ENCODE measurements at regions not wholly inside any gene's neighbourhood (a gene's known extent, or its start where the extent isn't known, plus 50 kb on each side); places are given as distances from the start of the nearest gene placed in this dataset.

DNA sequence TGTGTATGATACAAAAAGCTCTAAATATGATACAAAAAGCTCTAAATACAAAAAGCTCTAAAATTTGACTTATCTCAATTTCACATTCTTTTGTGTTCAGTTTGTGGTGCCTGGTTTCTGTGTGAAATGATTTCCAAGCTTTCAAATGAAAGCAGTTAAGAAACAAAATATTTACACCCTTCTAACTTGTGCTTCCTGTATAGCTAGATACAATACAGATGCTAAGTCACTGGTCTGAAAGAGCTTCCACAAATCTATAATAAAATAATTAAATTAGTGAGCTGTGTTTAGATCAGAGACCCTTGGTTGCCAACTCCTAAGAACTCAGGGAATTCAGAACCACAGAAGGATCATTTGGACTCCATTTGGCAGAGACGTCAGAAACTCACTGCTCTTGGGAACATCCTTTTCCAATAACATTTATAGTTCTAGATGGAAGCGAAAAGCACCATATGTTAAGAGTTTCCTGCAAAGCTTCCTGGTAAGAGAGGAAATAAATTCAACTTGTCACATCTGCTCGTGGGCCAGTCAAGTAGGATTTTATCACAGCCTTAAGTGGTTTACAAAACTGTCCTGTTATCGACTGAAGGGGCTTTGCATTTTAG, 1079.1 kb downstream of the ADGRL2 start:
- TF ChIP-seq, protein P1, sequence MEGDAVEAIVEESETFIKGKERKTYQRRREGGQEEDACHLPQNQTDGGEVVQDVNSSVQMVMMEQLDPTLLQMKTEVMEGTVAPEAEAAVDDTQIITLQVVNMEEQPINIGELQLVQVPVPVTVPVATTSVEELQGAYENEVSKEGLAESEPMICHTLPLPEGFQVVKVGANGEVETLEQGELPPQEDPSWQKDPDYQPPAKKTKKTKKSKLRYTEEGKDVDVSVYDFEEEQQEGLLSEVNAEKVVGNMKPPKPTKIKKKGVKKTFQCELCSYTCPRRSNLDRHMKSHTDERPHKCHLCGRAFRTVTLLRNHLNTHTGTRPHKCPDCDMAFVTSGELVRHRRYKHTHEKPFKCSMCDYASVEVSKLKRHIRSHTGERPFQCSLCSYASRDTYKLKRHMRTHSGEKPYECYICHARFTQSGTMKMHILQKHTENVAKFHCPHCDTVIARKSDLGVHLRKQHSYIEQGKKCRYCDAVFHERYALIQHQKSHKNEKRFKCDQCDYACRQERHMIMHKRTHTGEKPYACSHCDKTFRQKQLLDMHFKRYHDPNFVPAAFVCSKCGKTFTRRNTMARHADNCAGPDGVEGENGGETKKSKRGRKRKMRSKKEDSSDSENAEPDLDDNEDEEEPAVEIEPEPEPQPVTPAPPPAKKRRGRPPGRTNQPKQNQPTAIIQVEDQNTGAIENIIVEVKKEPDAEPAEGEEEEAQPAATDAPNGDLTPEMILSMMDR (IDR thresholded peaks at IDR 0.05; ENCODE audit: low read depth, low read length) = no peak
- no peak for DNase-seq (ENCODE audit: extremely low read depth, low read depth)

DNA sequence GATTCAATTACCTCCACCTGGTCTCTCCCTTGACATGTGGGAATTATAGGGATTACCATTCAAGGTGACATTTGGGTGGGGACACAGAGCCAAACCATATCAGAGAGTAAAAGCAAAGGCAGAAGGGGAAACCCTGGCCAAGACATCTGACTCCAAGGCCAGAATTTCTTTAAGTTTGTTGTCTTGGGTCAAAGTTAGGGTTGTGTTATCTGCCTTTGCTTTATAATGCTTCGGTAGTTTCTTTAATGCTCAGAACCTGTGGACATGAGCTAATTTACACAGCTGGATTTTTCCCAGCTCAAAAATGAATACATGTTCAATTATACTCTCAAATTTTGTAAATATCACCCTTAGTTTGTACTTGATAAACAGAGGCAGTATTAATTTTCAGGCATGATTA, 1074.4 kb downstream of the ADGRL2 start:
- TF ChIP-seq, protein P1 (IDR thresholded peaks at IDR 0.05; ENCODE audit: low read depth, low read length) = no peak

DNA sequence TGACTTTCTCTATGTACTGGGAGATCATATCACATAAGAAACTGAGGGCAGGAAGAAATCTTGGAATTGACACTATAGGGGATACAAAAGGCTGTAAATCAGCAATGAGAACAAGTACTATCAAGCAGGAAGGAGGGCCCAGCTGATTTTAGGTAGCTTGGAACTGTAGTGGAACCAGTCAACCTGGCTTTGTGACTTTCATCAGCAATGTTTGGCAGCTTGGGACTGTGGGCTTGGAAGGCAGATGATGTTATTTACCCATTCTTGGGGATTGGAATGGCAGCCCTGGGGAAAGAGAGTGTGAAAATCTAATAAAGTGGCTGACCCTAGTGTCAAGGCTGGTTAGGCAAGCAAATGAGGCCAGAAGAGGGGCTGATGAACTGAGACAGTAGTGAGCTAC, 1073.3 kb downstream of the ADGRL2 start:
- TF ChIP-seq, protein P1 (IDR thresholded peaks at IDR 0.05; ENCODE audit: low read depth, low read length) = no peak
- DNase-seq (ENCODE audit: extremely low read depth, low read depth) = no peak

More for the DNA sequence above, 1074.4 kb downstream of the ADGRL2 start:
- DNase-seq (ENCODE audit: extremely low read depth, low read depth) = no peak

DNA sequence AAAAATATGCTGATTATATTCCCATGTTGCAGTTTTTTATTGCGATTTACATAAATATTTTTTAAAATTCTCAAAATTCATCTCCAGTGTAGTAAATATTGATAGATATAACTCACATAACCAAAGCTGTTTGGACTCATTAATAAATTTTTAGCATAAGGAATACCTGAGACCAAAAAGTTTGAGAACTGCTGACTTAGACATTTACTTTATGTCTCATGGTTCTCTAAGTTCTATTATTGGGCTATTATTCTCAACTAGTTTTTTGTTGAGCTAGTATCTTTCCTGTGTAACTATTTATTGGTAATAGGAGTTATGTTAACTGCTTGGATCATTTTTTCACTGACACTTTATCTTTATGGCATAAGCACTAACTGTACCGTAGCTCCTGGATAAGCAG, 1069.6 kb downstream of the ADGRL2 start:
- TF ChIP-seq, protein P1 (IDR thresholded peaks at IDR 0.05; ENCODE audit: low read depth, low read length) = no peak
- no peak for DNase-seq (ENCODE audit: extremely low read depth, low read depth)

DNA sequence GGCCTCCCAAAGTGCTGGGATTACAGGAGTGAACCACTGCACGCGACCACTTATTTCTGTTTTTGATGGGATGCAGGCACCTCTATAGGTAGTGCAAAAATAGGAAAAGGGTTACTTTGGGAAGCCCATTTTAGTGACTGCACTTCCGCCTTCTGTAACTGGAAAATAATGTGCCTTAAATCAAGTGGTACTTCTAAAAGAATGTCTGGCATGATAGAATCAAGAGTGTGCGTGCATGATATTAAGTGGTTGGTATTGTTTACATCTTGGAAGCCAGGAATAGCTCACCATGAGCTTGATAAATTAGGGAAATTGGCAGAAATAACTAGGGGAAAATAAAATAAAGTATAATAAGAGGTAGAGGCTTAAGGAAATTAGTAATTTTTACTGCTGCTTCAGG, 1067.0 kb downstream of the ADGRL2 start:
- DNase-seq (ENCODE audit: extremely low read depth, low read depth) = no peak

DNA sequence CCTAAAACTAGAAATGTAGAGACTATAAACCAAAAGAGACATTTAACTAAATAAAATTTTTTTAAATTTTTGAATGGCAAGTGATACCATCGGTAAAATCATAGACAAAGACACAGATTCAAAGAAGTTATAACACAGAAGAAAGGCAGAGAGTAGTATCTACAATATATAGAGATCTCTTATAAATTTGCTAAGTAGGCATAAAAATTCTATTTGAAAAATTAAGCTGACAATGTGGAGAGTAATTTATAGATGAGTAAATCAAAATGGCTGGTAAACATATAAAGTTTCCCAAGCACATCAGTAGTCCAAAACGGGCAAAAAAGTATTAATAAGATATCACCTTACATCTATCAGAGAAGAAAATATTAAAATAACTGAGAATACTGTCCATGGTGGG, 1061.0 kb downstream of the ADGRL2 start:
- DNase-seq (ENCODE audit: extremely low read depth, low read depth) = no peak
- TF ChIP-seq, protein P1 (IDR thresholded peaks at IDR 0.05; ENCODE audit: low read depth, low read length) = no peak

More for the DNA sequence above, 1067.0 kb downstream of the ADGRL2 start:
- TF ChIP-seq, protein P1 (IDR thresholded peaks at IDR 0.05; ENCODE audit: low read depth, low read length) = no peak

DNA sequence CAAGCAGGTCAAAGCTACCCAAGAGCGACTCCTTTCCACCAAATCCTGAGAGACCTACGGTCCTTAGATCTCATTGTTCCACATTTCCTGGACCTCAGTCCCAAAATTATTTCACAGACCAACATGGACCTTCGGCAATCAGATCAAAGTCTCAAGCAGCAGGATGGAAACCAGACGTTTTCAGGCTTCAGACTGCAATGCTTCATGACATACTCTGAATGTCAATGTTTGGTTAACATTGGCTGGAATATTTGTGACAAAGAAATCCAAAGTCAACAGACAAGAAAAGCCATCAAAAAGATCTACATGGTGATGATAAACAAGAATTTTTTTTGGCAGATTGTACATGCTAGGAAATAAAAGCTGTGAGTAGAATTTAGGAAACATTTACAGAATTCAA, 1057.3 kb downstream of the ADGRL2 start:
- DNase-seq (ENCODE audit: extremely low read depth, low read depth) = no peak
- TF ChIP-seq, protein P1 (IDR thresholded peaks at IDR 0.05; ENCODE audit: low read depth, low read length) = no peak

All from AG09319 (cell line).